GM12865 (cell line): ENCODE measurements at regions not wholly inside any gene's neighbourhood (a gene's known extent, or its start where the extent isn't known, plus 50 kb on each side); places are given as distances from the start of the nearest gene placed in this dataset.

Source experiments
- DNase-seq: peaks from one replicate; pipeline ENCODE4 v3.0.0; 2010; ENCODE audit warnings: low read depth
- H3K4me3 ChIP-seq: 2 replicates; pipeline ENCODE4 v1.5.1; 2011; ENCODE audit warnings: mild to moderate bottlenecking, low read depth, low read length, control low read depth
- TF ChIP-seq, protein P1 (sequence below): IDR thresholded peaks from 2 replicates; pipeline ENCODE4 v1.5.1; 2011; ENCODE audit warnings: low read length, control low read depth, low read depth, inconsistent platforms; ENCODE audit not compliant: insufficient read depth; ENCODE audit errors: missing control alignments

DNA sequence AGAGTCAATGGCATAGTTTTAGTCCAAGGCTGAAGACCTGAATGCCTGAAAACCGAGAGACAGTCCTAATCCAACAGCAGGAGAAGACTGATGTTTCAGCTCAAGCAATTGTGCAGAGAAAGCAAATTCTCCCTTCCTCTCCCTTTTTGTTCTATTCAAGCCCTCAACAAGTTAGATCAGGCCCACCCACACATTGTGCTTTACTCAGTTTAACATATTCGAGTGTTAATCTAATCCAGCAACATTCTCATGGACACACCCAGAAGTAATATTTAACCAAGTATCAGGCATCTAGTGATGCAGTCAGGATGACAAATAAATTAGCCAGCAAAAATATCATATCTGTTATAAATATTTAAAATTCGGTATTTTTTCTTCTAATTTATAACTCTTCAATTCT lies 261.1 kb downstream of the HDGFL1 start:
- no peak for DNase-seq
- TF ChIP-seq, protein P1, sequence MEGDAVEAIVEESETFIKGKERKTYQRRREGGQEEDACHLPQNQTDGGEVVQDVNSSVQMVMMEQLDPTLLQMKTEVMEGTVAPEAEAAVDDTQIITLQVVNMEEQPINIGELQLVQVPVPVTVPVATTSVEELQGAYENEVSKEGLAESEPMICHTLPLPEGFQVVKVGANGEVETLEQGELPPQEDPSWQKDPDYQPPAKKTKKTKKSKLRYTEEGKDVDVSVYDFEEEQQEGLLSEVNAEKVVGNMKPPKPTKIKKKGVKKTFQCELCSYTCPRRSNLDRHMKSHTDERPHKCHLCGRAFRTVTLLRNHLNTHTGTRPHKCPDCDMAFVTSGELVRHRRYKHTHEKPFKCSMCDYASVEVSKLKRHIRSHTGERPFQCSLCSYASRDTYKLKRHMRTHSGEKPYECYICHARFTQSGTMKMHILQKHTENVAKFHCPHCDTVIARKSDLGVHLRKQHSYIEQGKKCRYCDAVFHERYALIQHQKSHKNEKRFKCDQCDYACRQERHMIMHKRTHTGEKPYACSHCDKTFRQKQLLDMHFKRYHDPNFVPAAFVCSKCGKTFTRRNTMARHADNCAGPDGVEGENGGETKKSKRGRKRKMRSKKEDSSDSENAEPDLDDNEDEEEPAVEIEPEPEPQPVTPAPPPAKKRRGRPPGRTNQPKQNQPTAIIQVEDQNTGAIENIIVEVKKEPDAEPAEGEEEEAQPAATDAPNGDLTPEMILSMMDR: no peak

DNA sequence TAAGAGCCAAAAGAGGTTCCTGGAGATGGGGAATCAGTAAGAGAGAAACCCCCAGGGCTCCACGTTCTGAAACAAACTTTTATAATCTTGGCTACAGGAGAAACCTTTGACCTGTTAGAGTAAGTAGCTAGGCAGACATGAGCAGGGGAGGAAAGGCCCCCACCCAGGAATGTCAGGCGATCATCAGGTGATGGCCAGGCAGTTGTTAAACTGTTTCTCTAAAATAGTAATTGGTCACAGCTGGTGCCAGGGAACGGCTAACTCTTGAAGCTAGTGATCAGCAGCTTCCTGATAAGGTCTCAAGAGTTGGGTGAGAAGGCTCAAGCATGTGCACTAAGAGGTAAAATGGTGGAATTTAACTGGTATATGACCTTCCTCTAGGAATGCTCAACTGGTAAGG lies 263.8 kb downstream of the HDGFL1 start:
- no peak for DNase-seq
- TF ChIP-seq, protein P1: no peak
- no peak overlapping the region for H3K4me3 ChIP-seq

More for the DNA sequence above, 261.1 kb downstream of the HDGFL1 start:
- no peak overlapping the region for H3K4me3 ChIP-seq

DNA sequence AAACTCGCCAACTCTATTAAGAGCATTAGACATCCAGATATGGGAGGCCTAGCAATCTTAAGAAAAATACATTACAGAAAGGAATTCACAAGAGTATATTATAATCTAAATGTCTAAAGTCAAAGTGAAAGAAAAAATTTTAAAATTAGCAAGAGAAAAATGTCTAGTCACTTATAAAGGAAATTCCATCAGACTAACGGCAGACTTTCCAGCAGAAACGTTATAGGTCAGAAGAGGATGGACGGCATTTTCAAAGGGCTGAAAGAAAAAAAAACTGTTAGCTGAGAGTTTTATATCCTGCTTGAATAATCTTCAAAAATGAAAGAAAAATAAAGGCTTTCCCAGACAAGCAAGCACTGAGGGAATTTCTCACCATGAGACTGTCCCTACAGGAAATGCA lies 269.0 kb downstream of the HDGFL1 start:
- peak; percentile 13 for DNase-seq
- TF ChIP-seq, protein P1: no peak
- no peak overlapping the region for H3K4me3 ChIP-seq

DNA sequence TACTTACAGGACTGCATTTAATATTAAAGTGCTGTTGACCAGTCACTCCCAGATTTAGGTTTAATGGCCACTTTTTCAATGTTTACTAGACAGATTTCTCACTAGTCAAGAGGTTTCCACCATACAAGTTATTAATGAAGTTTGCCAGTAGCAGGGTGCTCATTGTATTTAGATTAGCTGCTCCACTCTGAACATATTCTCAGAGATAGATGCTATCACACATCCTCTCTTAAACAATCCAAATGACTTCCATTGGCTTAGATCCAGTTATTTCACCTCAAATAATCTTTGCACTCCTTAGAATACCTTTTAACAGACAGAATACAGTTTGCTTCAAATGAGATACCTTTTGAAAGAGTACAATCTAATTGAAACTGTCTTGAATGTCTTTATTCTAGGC lies 276.1 kb downstream of the HDGFL1 start:
- no peak for DNase-seq
- TF ChIP-seq, protein P1: no peak
- no peak overlapping the region for H3K4me3 ChIP-seq

DNA sequence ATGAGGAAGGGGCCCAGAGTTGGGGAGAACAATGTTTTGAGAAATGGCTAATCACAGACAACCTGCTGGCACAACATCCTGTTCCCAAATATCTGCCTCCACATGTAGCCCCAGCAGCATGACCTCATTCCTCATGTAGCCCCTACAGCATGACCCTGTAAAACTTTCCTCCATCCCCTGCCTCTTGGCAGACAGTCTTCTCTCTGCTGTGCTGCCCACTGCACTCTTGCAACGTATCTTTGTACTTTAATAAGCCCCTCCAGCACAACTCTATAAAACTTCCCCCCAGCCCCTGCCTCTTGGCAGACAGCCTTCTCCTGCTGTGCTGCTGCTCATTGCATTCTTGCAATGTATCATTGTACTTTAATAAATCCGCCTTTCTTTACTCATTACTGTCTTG lies 278.8 kb downstream of the HDGFL1 start:
- TF ChIP-seq, protein P1: no peak
- no peak for DNase-seq
- no peak overlapping the region for H3K4me3 ChIP-seq

DNA sequence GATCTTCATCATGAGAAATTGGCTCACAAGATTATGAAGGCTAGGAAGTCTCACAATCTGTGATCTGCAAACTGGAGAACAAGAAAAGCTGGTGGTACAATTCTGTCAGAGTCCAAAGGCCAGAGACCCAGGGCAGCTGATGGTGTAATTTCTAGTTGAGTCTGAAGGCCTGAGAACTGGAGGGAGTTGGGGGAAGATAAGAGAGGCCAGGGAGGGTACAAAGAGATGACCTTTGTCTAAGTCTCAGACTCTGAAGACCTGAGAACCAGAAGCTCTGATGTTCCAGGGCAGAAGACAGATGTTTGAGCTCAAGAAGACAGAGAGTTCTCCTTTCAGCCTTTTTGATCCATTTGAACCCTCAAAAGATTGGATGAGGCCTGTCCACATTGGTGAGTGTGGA lies 280.6 kb downstream of the HDGFL1 start:
- no peak for DNase-seq
- H3K4me3 ChIP-seq: no peak overlapping the region
- TF ChIP-seq, protein P1: no peak

DNA sequence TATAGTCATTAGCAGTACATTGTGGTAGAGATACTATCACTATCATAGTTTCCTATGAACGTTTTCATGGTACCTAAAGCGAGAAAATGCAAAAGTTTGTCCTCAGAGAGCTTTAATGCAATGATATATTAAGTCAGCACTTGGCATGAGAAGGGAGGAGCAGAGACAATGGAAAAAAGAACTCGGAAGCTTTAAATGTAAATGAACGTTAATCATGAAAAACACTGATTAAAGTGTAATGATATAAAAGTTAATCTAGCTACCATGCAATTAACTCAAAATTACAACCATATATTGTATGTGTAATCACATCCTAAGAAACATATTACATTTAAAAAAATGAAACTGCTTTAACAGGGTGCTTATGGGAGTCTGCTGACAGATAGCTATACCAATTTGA lies 282.7 kb downstream of the HDGFL1 start:
- no peak overlapping the region for H3K4me3 ChIP-seq
- no peak for DNase-seq
- TF ChIP-seq, protein P1: no peak
